Stimulated activated CD4-positive, alpha-beta T cell treated with anti-CD3 and anti-CD28 coated beads, Interleukin-15, amount 100 ng/mL, for 24 hours (primary cell): ENCODE measurements at regions not wholly inside any gene's neighbourhood (a gene's known extent, or its start where the extent isn't known, plus 50 kb on each side); places are given as distances from the start of the nearest gene placed in this dataset.

Source experiments
- DNase-seq: peaks from one replicate; pipeline ENCODE4 v3.0.0-alpha.2; 2020

GRCh38 chr9:120291050-120291449 is 288.9 kb downstream of the CDK5RAP2 start:
- no peak for DNase-seq

GRCh38 chr9:120289990-120290975 is 289.7 kb downstream of the CDK5RAP2 start:
- DNase-seq, result no peak

GRCh38 chr9:120289098-120289497 is 290.9 kb downstream of the CDK5RAP2 start:
- no peak for DNase-seq

GRCh38 chr9:120286530-120286929 is 293.4 kb downstream of the CDK5RAP2 start:
- DNase-seq, result no peak

- no peak for DNase-seq
These were observed 295.1 kb downstream of the CDK5RAP2 start for GRCh38 chr9:120284821-120285220.

GRCh38 chr9:120281665-120282064 is 298.3 kb downstream of the CDK5RAP2 start:
- no peak for DNase-seq

- no peak for DNase-seq
These were observed 312.0 kb downstream of the CDK5RAP2 start for GRCh38 chr9:120267929-120268328.

GRCh38 chr9:120265791-120266190 is 314.2 kb downstream of the CDK5RAP2 start:
- no peak for DNase-seq

- no peak for DNase-seq
These were observed 315.4 kb downstream of the CDK5RAP2 start for GRCh38 chr9:120264528-120264927.

- DNase-seq, result no peak
These were observed 316.1 kb downstream of the CDK5RAP2 start for GRCh38 chr9:120263836-120264235.

- no peak for DNase-seq
These were observed 318.5 kb downstream of the CDK5RAP2 start for GRCh38 chr9:120261419-120261818.

- DNase-seq, result no peak
These were observed 320.9 kb downstream of the CDK5RAP2 start for GRCh38 chr9:120259100-120259499.

- DNase-seq, result no peak
These were observed 321.9 kb downstream of the CDK5RAP2 start for GRCh38 chr9:120258096-120258495.

- DNase-seq, result no peak
These were observed 322.5 kb downstream of the CDK5RAP2 start for GRCh38 chr9:120257483-120257882.

GRCh38 chr9:120256146-120256545 is 323.8 kb downstream of the CDK5RAP2 start:
- no peak for DNase-seq

- DNase-seq, result no peak
These were observed 327.7 kb downstream of the CDK5RAP2 start for GRCh38 chr9:120252248-120252647.

- no peak for DNase-seq
These were observed 337.7 kb downstream of the CDK5RAP2 start for GRCh38 chr9:120242116-120242811.

GRCh38 chr9:120236596-120236995 is 343.4 kb downstream of the CDK5RAP2 start:
- no peak for DNase-seq

GRCh38 chr9:120235081-120235480 is 344.9 kb downstream of the CDK5RAP2 start:
- no peak for DNase-seq

- DNase-seq, result no peak
These were observed 349.7 kb downstream of the CDK5RAP2 start for GRCh38 chr9:120230227-120230626.

GRCh38 chr9:120221844-120222243 is 358.1 kb downstream of the CDK5RAP2 start:
- DNase-seq, result no peak

GRCh38 chr9:120214332-120214731 is 365.6 kb downstream of the CDK5RAP2 start:
- no peak for DNase-seq

GRCh38 chr9:120212853-120213200 is 367.1 kb downstream of the CDK5RAP2 start:
- DNase-seq, result no peak
